ENCODE measurements at regions not wholly inside any gene's neighbourhood (a gene's known extent, or its start where the extent isn't known, plus 50 kb on each side); places are given as distances from the start of the nearest gene placed in this dataset.

DNA sequence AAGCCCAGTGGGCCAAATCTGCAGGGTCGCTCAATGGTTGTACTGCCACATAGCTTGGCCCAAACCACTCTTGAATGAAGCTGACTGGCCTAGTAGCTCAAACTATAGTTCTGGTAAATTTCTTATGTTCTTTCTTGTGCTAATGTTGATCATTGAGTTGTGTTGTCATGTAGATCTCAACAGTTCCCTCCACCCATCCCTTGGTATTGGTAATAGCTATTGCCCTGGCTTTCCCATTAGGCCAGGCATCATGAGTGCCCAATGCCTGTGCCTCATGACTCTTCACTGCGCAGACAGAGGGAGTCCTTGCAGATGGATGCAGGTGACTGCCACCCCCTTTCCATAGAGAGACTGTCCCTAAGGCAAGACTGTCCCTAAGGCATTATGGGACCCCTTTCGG, 988.4 kb downstream of the KCNMA1 start:
- TF ChIP-seq ZNF274 (IDR thresholded peaks at IDR 0.05; ENCODE audit: low read depth, low read length): no peak
- TF ChIP-seq YY1 (IDR thresholded peaks at IDR 0.05; ENCODE audit: insufficient read depth, insufficient read length): no peak
- TF ChIP-seq SUZ12 (IDR thresholded peaks at IDR 0.05; ENCODE audit: extremely low read depth, insufficient read depth, insufficient read length): no peak
